Cerebellar nuclear complex (tissue), 1 donor: ENCODE measurements at regions not wholly inside any gene's neighbourhood (a gene's known extent, or its start where the extent isn't known, plus 50 kb on each side); places are given as distances from the start of the nearest gene placed in this dataset.
"Not testable (repeated sequence)": the region's sequence is repeated elsewhere in the genome, so short reads cannot be mapped to it uniquely, and the experiment has no call there.

ENCODE experiments used
- DNase-seq, 2 experiments: peaks; one replicate each; lab custom pipeline; 2025; lab: John Stamatoyannopoulos, UW

- DNase-seq, result not testable (repeated sequence)
Measured at GRCh38 chr5:21482983-21483650, 1370.0 kb downstream of the CDH12 start.

- DNase-seq, result not testable (repeated sequence)
Measured at GRCh38 chr5:21482522-21482921, 1370.6 kb downstream of the CDH12 start.

GRCh38 chr5:21481320-21482270 lies 1371.5 kb downstream of the CDH12 start:
- not testable (repeated sequence) for DNase-seq

- DNase-seq, result not testable (repeated sequence)
Measured at GRCh38 chr5:21480054-21480453, 1373.1 kb downstream of the CDH12 start.

- not testable (repeated sequence) for DNase-seq
Measured at GRCh38 chr5:21473981-21474380, 1379.2 kb downstream of the CDH12 start.

GRCh38 chr5:21473436-21473835 lies 1379.7 kb downstream of the CDH12 start:
- DNase-seq, result not testable (repeated sequence)

- DNase-seq, result not testable (repeated sequence)
Measured at GRCh38 chr5:21471691-21472090, 1381.5 kb downstream of the CDH12 start.

GRCh38 chr5:21469523-21470101 lies 1383.5 kb downstream of the CDH12 start:
- not testable (repeated sequence) for DNase-seq

- not testable (repeated sequence) for DNase-seq
Measured at GRCh38 chr5:21467544-21467943, 1385.6 kb downstream of the CDH12 start.

GRCh38 chr5:21459744-21460073 lies 1393.4 kb downstream of the CDH12 start:
- not testable (repeated sequence) for DNase-seq

- no peak for DNase-seq
Measured at GRCh38 chr5:21452449-21452848, 1400.7 kb downstream of the CDH12 start.

GRCh38 chr5:21432646-21433045 lies 1420.5 kb downstream of the CDH12 start:
- no peak for DNase-seq

GRCh38 chr5:21424907-21425306 lies 1428.2 kb downstream of the CDH12 start:
- no peak for DNase-seq

- DNase-seq, result no peak
Measured at GRCh38 chr5:21419383-21419782, 1431.4 kb upstream of the CDH18 start.

- DNase-seq, result not testable (repeated sequence)
Measured at GRCh38 chr5:21402089-21402488, 1414.1 kb upstream of the CDH18 start.

GRCh38 chr5:21398511-21398910 lies 1410.5 kb upstream of the CDH18 start:
- DNase-seq, result no peak

GRCh38 chr5:21397693-21398092 lies 1409.7 kb upstream of the CDH18 start:
- DNase-seq, result no peak

GRCh38 chr5:21391506-21391905 lies 1403.5 kb upstream of the CDH18 start:
- no peak for DNase-seq

- not testable (repeated sequence) for DNase-seq
Measured at GRCh38 chr5:21360754-21361153, 1372.8 kb upstream of the CDH18 start.

GRCh38 chr5:21341948-21342261 lies 1353.9 kb upstream of the CDH18 start:
- DNase-seq, result not testable (repeated sequence)

- not testable (repeated sequence) for DNase-seq
Measured at GRCh38 chr5:21341203-21341947, 1353.4 kb upstream of the CDH18 start.

- DNase-seq, result not testable (repeated sequence)
Measured at GRCh38 chr5:21340233-21340632, 1352.2 kb upstream of the CDH18 start.
